Stomach (tissue), 4 donors: ENCODE measurements at regions not wholly inside any gene's neighbourhood (a gene's known extent, or its start where the extent isn't known, plus 50 kb on each side); places are given as distances from the start of the nearest gene placed in this dataset.

ENCODE experiments used
- POLR2A ChIP-seq, 4 donors: fragments of 450-650 bp; IDR thresholded peaks; one replicate each; pipeline ENCODE4 v1.6.1; 2016; ENCODE audit warnings: antibody characterized with exemption in 4 of 4, control low read depth in 2 of 4, mild to moderate bottlenecking in 1 of 4, moderate library complexity in 1 of 4
- POLR2AphosphoS5 ChIP-seq, 3 donors: sonication (generic); formaldehyde crosslinking; IDR thresholded peaks; one replicate each; pipeline ENCODE4 v1.6.1; 2016; ENCODE audit warnings: antibody characterized with exemption in 3 of 3

- TF ChIP-seq POLR2A (IDR thresholded peaks at IDR 0.05) (no peak), POLR2AphosphoS5 (IDR thresholded peaks at IDR 0.05) (no peak)
Observed at GRCh38 chr7:46508583-46508982, 587.5 kb upstream of the IGFBP3 start.
